ENCODE measurements at regions not wholly inside any gene's neighbourhood (a gene's known extent, or its start where the extent isn't known, plus 50 kb on each side); places are given as distances from the start of the nearest gene placed in this dataset.

DNA sequence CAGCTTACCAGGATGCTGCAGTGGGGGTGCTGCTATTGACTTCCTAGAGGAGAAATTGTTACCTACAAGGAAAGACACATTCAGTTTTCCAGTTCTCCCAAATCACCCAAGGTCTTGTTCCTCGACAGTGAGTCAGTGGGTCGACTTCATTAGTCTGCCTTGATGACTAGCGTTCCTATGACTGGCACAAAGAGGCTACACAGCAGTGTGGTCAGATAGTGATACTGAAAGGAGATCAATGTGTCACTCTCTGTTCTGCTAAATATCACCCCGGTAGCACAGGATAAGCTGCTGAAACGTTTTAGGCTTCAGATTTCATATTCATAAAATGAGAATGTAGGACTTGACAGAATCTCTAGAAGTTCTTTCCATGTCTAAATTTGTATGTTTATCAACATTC is 357.4 kb downstream of the LMX1A start:
- TF ChIP-seq, protein P1, sequence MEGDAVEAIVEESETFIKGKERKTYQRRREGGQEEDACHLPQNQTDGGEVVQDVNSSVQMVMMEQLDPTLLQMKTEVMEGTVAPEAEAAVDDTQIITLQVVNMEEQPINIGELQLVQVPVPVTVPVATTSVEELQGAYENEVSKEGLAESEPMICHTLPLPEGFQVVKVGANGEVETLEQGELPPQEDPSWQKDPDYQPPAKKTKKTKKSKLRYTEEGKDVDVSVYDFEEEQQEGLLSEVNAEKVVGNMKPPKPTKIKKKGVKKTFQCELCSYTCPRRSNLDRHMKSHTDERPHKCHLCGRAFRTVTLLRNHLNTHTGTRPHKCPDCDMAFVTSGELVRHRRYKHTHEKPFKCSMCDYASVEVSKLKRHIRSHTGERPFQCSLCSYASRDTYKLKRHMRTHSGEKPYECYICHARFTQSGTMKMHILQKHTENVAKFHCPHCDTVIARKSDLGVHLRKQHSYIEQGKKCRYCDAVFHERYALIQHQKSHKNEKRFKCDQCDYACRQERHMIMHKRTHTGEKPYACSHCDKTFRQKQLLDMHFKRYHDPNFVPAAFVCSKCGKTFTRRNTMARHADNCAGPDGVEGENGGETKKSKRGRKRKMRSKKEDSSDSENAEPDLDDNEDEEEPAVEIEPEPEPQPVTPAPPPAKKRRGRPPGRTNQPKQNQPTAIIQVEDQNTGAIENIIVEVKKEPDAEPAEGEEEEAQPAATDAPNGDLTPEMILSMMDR (IDR thresholded peaks at IDR 0.05) = no peak
- TF ChIP-seq POLR2A (IDR thresholded peaks at IDR 0.05) = no peak
